Spleen (tissue), 7 donors: ENCODE measurements at regions not wholly inside any gene's neighbourhood (a gene's known extent, or its start where the extent isn't known, plus 50 kb on each side); places are given as distances from the start of the nearest gene placed in this dataset.

Experiments
- CTCF ChIP-seq, 11 experiments: fragments of 200-600 bp in 7 of 11; fragments of 450-650 bp in 4 of 11; sonication (generic) in 4 of 11; IDR thresholded peaks in 8 of 11; conservative IDR thresholded peaks in 3 of 11; 1 replicate in 7 of 11; 2 replicates in 4 of 11; pipeline versions ENCODE4 v1.4.0 to v1.8.0; 2016 to 2021; ENCODE audit warnings: antibody characterized with exemption in 11 of 11, inconsistent platforms in 4 of 11, mild to moderate bottlenecking in 1 of 11
- POLR2A ChIP-seq, 3 donors: fragments of 450-650 bp; IDR thresholded peaks; one replicate each; pipeline ENCODE4 v1.5.1; 2017; ENCODE audit warnings: antibody characterized with exemption in 3 of 3, mild to moderate bottlenecking in 1 of 3
- POLR2AphosphoS5 ChIP-seq, 3 donors: sonication (generic); formaldehyde crosslinking; IDR thresholded peaks; one replicate each; pipeline ENCODE4 v1.5.1; 2017; ENCODE audit warnings: antibody characterized with exemption in 3 of 3
- donor health status: DM: no; HTN: no; CAD: no; lungs with moderate emphysema.
- donor health status: DM: no; HTN: no; CAD: no.
- donor health status: DM: no; HTN: no; CAD: no.

GRCh38 chr7:12907774-12908173 is 220.3 kb downstream of the ARL4A start:
- TF ChIP-seq CTCF (IDR thresholded peaks at IDR 0.05 in 8 of 11, conservative IDR thresholded peaks at IDR 0.05 in 3 of 11), result no peak
- TF ChIP-seq POLR2A (IDR thresholded peaks at IDR 0.05), result no peak
- TF ChIP-seq POLR2AphosphoS5 (IDR thresholded peaks at IDR 0.05), result no peak
